ENCODE measurements at regions not wholly inside any gene's neighbourhood (a gene's known extent, or its start where the extent isn't known, plus 50 kb on each side); places are given as distances from the start of the nearest gene placed in this dataset.

- TF ChIP-seq BCL6B (tag by site-specific recombination; IDR thresholded peaks at IDR 0.05) (peak; percentile 94), PRDM1 (tag by site-specific recombination; IDR thresholded peaks at IDR 0.05) (no peak), ZNF335 (tag by site-specific recombination; conservative IDR thresholded peaks at IDR 0.05) (peak; percentile 80), ZNF223 (tag by site-specific recombination; IDR thresholded peaks at IDR 0.05) (no peak)
These were observed 90.7 kb downstream of the GEMIN8 start (continued) for GRCh38 chrX:13938829-13939530.

- Histone ChIP-seq H3K36me3 (ENCODE audit: control insufficient read depth in 2 of 2, insufficient read depth in 1 of 2, low read length in 2 of 2) (no peaks in the 10 kb centered on the region), H3K4me3 (ENCODE audit: low read depth, low read length) (peak overlapping the region; percentile 58), H3K27ac (ENCODE audit: extremely low read depth, low read depth, low read length) (peak overlapping the region; percentile 56; the same call in 1 of the 2 replicates), H3K4me1 (ENCODE audit: control insufficient read depth, insufficient read depth, low read length) (peaks cover 11% of the 10 kb centered on the region), H3K9me3 (ENCODE audit: control insufficient read depth, insufficient read depth, low read depth, low read length) (no peaks in the 10 kb centered on the region)
- ChIA-PET CTCF (interaction anchor here (0.6 to 1.3 kb wide), 3 partner anchors 11 to 431 kb away, joined by 3 to 4 read pairs (median 3); no protein-coding TSS in a partner anchor), POLR2A (interaction anchor here (0.6 to 1.8 kb wide), 2 partner anchors 91 to 427 kb away, joined by 3 to 11 read pairs; partner anchors contain the start of gene GEMIN8)
- TF ChIP-seq YY2 (tag by site-specific recombination; IDR thresholded peaks at IDR 0.05) (no peak), ZNF433 (tag by site-specific recombination; IDR thresholded peaks at IDR 0.05; ENCODE audit: low read depth) (no peak), ZEB2 (tag by site-specific recombination; IDR thresholded peaks at IDR 0.05) (no peak), BCL11B (tag by site-specific recombination; IDR thresholded peaks at IDR 0.05; ENCODE audit: low read depth) (no peak), ZNF416 (tag by site-specific recombination; IDR thresholded peaks at IDR 0.05) (no peak), ZNF341 (tag by site-specific recombination; IDR thresholded peaks at IDR 0.05; ENCODE audit: low read depth) (peak; percentile 59), SP2 (tag by site-specific recombination; IDR thresholded peaks at IDR 0.05) (peak; percentile 48), ZBTB48 (tag by site-specific recombination; IDR thresholded peaks at IDR 0.05) (0 out of 2 replicates have a peak, but pooled peaks have one; percentile 6), ZNF645 (tag by site-specific recombination; IDR thresholded peaks at IDR 0.05) (no peak), ZNF2 (tag by site-specific recombination; IDR thresholded peaks at IDR 0.05) (no peak), SP7 (tag by site-specific recombination; IDR thresholded peaks at IDR 0.05) (0 out of 2 replicates have a peak, but pooled peaks have one; percentile 7), ZNF518A (tag by site-specific recombination; conservative IDR thresholded peaks at IDR 0.05; ENCODE audit: low read depth) (no peak), ZNF214 (tag by site-specific recombination; IDR thresholded peaks at IDR 0.05; ENCODE audit: borderline replicate concordance) (no peak), ZSCAN16 (tag by site-specific recombination; IDR thresholded peaks at IDR 0.05) (no peak), OVOL3 (tag by site-specific recombination; IDR thresholded peaks at IDR 0.05) (no peak), KLF7 (tag by site-specific recombination; IDR thresholded peaks at IDR 0.05; ENCODE audit: borderline replicate concordance) (no peak), ZBTB20 (tag by site-specific recombination; IDR thresholded peaks at IDR 0.05) (peak; percentile 70), KLF9 (tag by site-specific recombination; IDR thresholded peaks at IDR 0.05; ENCODE audit: low read depth) (no peak; the same call in none of the 2 replicates), GLIS1 (tag by site-specific recombination; IDR thresholded peaks at IDR 0.05) (0 out of 2 replicates have a peak, but pooled peaks have one; percentile 40), ZBTB6 (tag by site-specific recombination; IDR thresholded peaks at IDR 0.05) (no peak), CTCF (tag by site-specific recombination; IDR thresholded peaks at IDR 0.05) (peak; percentile 42; the same call in 1 of the 2 replicates)
These were observed 91.5 kb downstream of the GEMIN8 start for GRCh38 chrX:13938051-13938828.
